ENCODE measurements at regions not wholly inside any gene's neighbourhood (a gene's known extent, or its start where the extent isn't known, plus 50 kb on each side); places are given as distances from the start of the nearest gene placed in this dataset.

DNA sequence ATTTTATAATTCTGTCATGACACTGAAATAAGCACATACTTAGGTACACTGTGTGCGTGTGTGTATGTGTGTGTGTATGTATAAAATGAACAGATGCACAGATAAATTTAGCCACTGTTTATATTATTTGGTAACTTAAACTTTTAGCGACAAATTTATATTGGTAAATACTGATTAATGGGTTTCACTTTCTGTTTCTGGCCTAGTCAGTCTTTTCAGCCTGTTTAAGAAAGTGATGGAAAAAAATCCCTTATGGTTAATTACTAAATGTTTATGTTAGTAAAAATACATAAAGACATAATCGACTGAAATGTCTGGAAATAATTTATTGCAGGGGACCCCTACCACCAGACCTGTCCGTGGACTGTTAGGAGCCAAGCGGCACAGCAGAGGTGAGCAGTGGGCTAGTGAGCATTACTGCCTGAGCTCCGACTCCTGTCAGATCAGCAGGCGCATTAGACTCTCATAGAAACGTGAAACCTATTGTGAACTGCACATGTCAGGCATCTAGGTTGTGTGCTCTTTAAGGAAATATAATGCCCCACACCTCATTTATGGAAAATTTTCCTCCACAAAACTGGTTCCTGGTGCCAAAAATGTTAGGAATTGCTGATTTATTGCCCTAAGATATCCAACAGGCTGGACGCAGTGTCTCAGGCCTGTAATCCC is 717.4 kb downstream of the SI start:
- peak overlapping the region in 1 of 4 experiments; percentile 33 for H3K4me3 ChIP-seq (replicated peaks in 1 of 4; ENCODE audit: control extremely low read depth in 1 of 4, insufficient read depth in 1 of 4, low read depth in 3 of 4, low read length in 4 of 4)
- no peaks in the 10 kb centered on the region for H3K79me2 ChIP-seq (ENCODE audit: control insufficient read depth, insufficient read depth, low read length)
- DNase-seq (ENCODE audit: low read depth in 2 of 2): peak in 1 of 2 donors; percentile 8
- peak overlapping the region; percentile 54 for H2AFZ ChIP-seq (ENCODE audit: low read length)
- no peak overlapping the region for H3K27ac ChIP-seq (ENCODE audit: insufficient read depth, low read length)
- H3K9ac ChIP-seq (ENCODE audit: insufficient read depth, low read length): no peak overlapping the region
- no peaks in the 10 kb centered on the region for H3K9me3 ChIP-seq (ENCODE audit: control insufficient read depth, insufficient read depth, low read depth, low read length)
- no peak for TF ChIP-seq EZH2 (IDR thresholded peaks at IDR 0.05; ENCODE audit: low read length, missing control alignments)
- TF ChIP-seq, protein P1, sequence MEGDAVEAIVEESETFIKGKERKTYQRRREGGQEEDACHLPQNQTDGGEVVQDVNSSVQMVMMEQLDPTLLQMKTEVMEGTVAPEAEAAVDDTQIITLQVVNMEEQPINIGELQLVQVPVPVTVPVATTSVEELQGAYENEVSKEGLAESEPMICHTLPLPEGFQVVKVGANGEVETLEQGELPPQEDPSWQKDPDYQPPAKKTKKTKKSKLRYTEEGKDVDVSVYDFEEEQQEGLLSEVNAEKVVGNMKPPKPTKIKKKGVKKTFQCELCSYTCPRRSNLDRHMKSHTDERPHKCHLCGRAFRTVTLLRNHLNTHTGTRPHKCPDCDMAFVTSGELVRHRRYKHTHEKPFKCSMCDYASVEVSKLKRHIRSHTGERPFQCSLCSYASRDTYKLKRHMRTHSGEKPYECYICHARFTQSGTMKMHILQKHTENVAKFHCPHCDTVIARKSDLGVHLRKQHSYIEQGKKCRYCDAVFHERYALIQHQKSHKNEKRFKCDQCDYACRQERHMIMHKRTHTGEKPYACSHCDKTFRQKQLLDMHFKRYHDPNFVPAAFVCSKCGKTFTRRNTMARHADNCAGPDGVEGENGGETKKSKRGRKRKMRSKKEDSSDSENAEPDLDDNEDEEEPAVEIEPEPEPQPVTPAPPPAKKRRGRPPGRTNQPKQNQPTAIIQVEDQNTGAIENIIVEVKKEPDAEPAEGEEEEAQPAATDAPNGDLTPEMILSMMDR (conservative IDR thresholded peaks at IDR 0.05 in 1 of 2, IDR thresholded peaks at IDR 0.05 in 1 of 2; ENCODE audit: low read depth in 1 of 2, low read length in 2 of 2): no peak
- H3K27me3 ChIP-seq (ENCODE audit: control insufficient read depth, insufficient read depth, low read length): no peaks in the 10 kb centered on the region
- no peaks in the 10 kb centered on the region for H4K20me1 ChIP-seq (ENCODE audit: control insufficient read depth, extremely low read depth, insufficient read depth, low read length)
- H3K36me3 ChIP-seq (ENCODE audit: control insufficient read depth, insufficient read depth, low read length): no peaks in the 10 kb centered on the region
- H3K4me1 ChIP-seq (ENCODE audit: control insufficient read depth, extremely low read depth, insufficient read depth, low read length): no peaks in the 10 kb centered on the region
- H3K4me2 ChIP-seq (ENCODE audit: extremely low read depth, insufficient read depth, low read length): peak overlapping the region; percentile 75

DNA sequence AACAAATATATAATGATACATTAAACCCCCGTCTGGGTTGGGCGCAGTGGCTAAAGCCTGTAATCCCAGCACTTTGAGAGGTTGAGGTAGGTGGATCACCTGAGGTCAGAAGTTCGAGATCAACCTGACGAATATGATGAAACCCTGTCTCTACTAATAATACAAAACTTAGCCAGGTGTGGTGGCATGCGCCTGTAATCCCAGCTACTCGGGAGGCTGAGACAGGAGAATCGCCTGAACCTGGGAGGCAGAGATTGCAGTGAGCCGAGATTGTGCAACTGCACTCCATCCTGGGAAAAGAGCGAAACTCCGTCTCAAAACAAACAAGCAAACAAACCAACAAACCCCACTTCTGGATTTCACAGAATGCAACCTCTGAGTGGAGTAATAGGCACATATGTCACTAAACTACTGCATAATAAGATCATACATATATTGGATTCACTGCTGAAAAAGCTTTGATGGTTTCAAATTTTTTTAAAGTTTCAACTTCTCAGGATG is 718.2 kb downstream of the SI start:
- Histone ChIP-seq H2AFZ (ENCODE audit: low read length) (peak overlapping the region; percentile 41), H4K20me1 (ENCODE audit: control insufficient read depth, extremely low read depth, insufficient read depth, low read length) (no peaks in the 10 kb centered on the region), H3K4me2 (ENCODE audit: extremely low read depth, insufficient read depth, low read length) (no peak overlapping the region), H3K79me2 (ENCODE audit: control insufficient read depth, insufficient read depth, low read length) (no peaks in the 10 kb centered on the region), H3K4me1 (ENCODE audit: control insufficient read depth, extremely low read depth, insufficient read depth, low read length) (no peaks in the 10 kb centered on the region), H3K9me3 (ENCODE audit: control insufficient read depth, insufficient read depth, low read depth, low read length) (no peaks in the 10 kb centered on the region), H3K27me3 (ENCODE audit: control insufficient read depth, insufficient read depth, low read length) (no peaks in the 10 kb centered on the region), H3K36me3 (ENCODE audit: control insufficient read depth, insufficient read depth, low read length) (no peaks in the 10 kb centered on the region), H3K4me3 (replicated peaks in 1 of 4; ENCODE audit: control extremely low read depth in 1 of 4, insufficient read depth in 1 of 4, low read depth in 3 of 4, low read length in 4 of 4) (no peak overlapping the region), H3K27ac (ENCODE audit: insufficient read depth, low read length) (no peak overlapping the region), H3K9ac (ENCODE audit: insufficient read depth, low read length) (no peak overlapping the region)
- TF ChIP-seq EZH2 (IDR thresholded peaks at IDR 0.05; ENCODE audit: low read length, missing control alignments): no peak
- TF ChIP-seq, protein P1 (conservative IDR thresholded peaks at IDR 0.05 in 1 of 2, IDR thresholded peaks at IDR 0.05 in 1 of 2; ENCODE audit: low read depth in 1 of 2, low read length in 2 of 2): no peak
- no peak for DNase-seq (ENCODE audit: low read depth in 2 of 2)

DNA sequence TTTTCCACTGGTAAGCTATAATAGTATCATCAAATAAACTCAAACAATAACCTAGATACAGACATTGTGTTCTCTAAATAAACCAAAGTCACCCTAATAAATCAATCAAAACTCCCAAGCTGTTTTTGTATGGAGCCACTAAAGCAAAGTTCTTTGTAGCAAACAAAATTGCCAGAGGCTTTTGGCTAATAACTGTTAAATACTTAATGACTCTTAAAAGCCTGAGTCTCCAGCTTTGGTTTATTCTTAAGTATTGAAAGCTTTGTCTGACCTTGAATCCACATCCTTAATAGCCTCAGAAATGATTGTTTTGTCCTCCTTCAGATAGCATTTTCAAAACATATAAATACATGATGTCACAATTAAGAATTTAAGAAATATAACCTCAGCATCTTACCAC is 725.3 kb downstream of the SI start:
- no peaks in the 10 kb centered on the region for H3K27me3 ChIP-seq (ENCODE audit: control insufficient read depth, insufficient read depth, low read length)
- H3K9ac ChIP-seq (ENCODE audit: insufficient read depth, low read length): no peak overlapping the region
- no peak for DNase-seq (ENCODE audit: low read depth in 2 of 2)
- H4K20me1 ChIP-seq (ENCODE audit: control insufficient read depth, extremely low read depth, insufficient read depth, low read length): no peaks in the 10 kb centered on the region
- no peak for TF ChIP-seq EZH2 (IDR thresholded peaks at IDR 0.05; ENCODE audit: low read length, missing control alignments)
- TF ChIP-seq, protein P1 (conservative IDR thresholded peaks at IDR 0.05 in 1 of 2, IDR thresholded peaks at IDR 0.05 in 1 of 2; ENCODE audit: low read depth in 1 of 2, low read length in 2 of 2): no peak
- H3K9me3 ChIP-seq (ENCODE audit: control insufficient read depth, insufficient read depth, low read depth, low read length): no peaks in the 10 kb centered on the region
- H2AFZ ChIP-seq (ENCODE audit: low read length): no peak overlapping the region
- H3K4me2 ChIP-seq (ENCODE audit: extremely low read depth, insufficient read depth, low read length): no peak overlapping the region
- H3K4me3 ChIP-seq (replicated peaks in 1 of 4; ENCODE audit: control extremely low read depth in 1 of 4, insufficient read depth in 1 of 4, low read depth in 3 of 4, low read length in 4 of 4): no peak overlapping the region
- H3K4me1 ChIP-seq (ENCODE audit: control insufficient read depth, extremely low read depth, insufficient read depth, low read length): no peaks in the 10 kb centered on the region
- no peaks in the 10 kb centered on the region for H3K36me3 ChIP-seq (ENCODE audit: control insufficient read depth, insufficient read depth, low read length)
- no peak overlapping the region for H3K27ac ChIP-seq (ENCODE audit: insufficient read depth, low read length)
- H3K79me2 ChIP-seq (ENCODE audit: control insufficient read depth, insufficient read depth, low read length): no peaks in the 10 kb centered on the region
